K562 (cell line): ENCODE measurements at regions not wholly inside any gene's neighbourhood (a gene's known extent, or its start where the extent isn't known, plus 50 kb on each side); places are given as distances from the start of the nearest gene placed in this dataset.
A peak's percentile ranks its signal among the peaks of the same experiment; 100 is the strongest.

Experiments
- ATAC-seq: fragments of 200-7000 bp; cut with Tn5 transposase; 3 replicates; pipeline ENCODE4 v1.9.1; 2020; ENCODE audit warnings: moderate library complexity
- BruUV-seq: library from RNA; stranded (reverse); fragments of 400-500 nt; replicated peaks from 2 replicates; lab custom pipeline; 2021; lab: Mats Ljungman, UMichigan
- CTCF ChIA-PET: fragments of 300-600 bp; formaldehyde crosslinking; extraction: SDS; loops from one replicate; lab custom pipeline; 2021; ENCODE audit warnings: low intra/inter-chr PET ratio; lab: Yijun Ruan, JAX
- POLR2A ChIA-PET: fragments of 300-600, 350-650 bp; sonication (Branson Sonifier 250); formaldehyde crosslinking; extraction: SDS; loops from one replicate; lab custom pipeline; 2021; ENCODE audit warnings: antibody characterized with exemption, inconsistent platforms; lab: Yijun Ruan, JAX
- DNase-seq, 4 experiments: peaks; one replicate each; pipeline versions ENCODE4 v3.0.0 to v3.0.0-alpha.2; 2011 to 2018; ENCODE audit warnings: low spot score in 3 of 4, mixed read lengths in 3 of 4; ENCODE audit errors: extremely low read depth in 1 of 4
- FAIRE-seq: peaks from 2 replicates; lab custom pipeline; 2011; peaks lifted over from hg19 to GRCh38; lab: Jason Lieb, UNC
- H2AFZ ChIP-seq: 2 replicates; pipeline ENCODE4 v1.6.0; 2011; ENCODE audit warnings: low read depth, low read length, control low read depth, inconsistent platforms
- H3K27ac ChIP-seq: fragments of 200-600 bp; 3 replicates; pipeline ENCODE4 v1.8.0; 2011; ENCODE audit warnings: low read depth, mild to moderate bottlenecking, control low read depth, inconsistent platforms, low read length, moderate library complexity, mixed read lengths; ENCODE audit errors: extremely low read depth
- H3K27me3 ChIP-seq, 2 experiments: fragments of 300-600 bp in 1 of 2; 2 replicates in 1 of 2; 3 replicates in 1 of 2; pipeline versions ENCODE4 v1.6.0 to v1.8.0; 2011; ENCODE audit warnings: inconsistent platforms in 2 of 2, low read length in 2 of 2, mild to moderate bottlenecking in 1 of 2, mixed read lengths in 1 of 2, moderate library complexity in 1 of 2; ENCODE audit not compliant: control insufficient read depth in 2 of 2, insufficient read depth in 2 of 2
- H3K36me3 ChIP-seq: fragments of 300-600 bp; 3 replicates; pipeline ENCODE4 v1.8.0; 2011; ENCODE audit warnings: mild to moderate bottlenecking, low read length, inconsistent platforms; ENCODE audit not compliant: control insufficient read depth, insufficient read depth
- H3K4me1 ChIP-seq, 2 experiments: fragments of 200-600 bp in 1 of 2; replicated peaks in 1 of 2; 2 replicates in 1 of 2; 3 replicates in 1 of 2; pipeline versions ENCODE4 v1.5.1 to v1.8.0; 2011; ENCODE audit warnings: inconsistent platforms in 2 of 2, low read length in 2 of 2, mild to moderate bottlenecking in 1 of 2, mixed read lengths in 1 of 2, moderate library complexity in 1 of 2; ENCODE audit not compliant: control insufficient read depth in 2 of 2, insufficient read depth in 2 of 2
- H3K4me2 ChIP-seq: 2 replicates; pipeline ENCODE4 v1.6.1; 2011; ENCODE audit warnings: low read length, control low read depth, inconsistent platforms, mixed read lengths; ENCODE audit not compliant: insufficient read depth
- H3K4me3 ChIP-seq: fragments of 200-600 bp; sonication (generic), shearing (Covaris generic); 2 replicates; pipeline ENCODE4 v1.5.1; 2016; ENCODE audit warnings: control low read depth, inconsistent platforms
- H3K79me2 ChIP-seq: fragments of 200-600 bp; 3 replicates; pipeline ENCODE4 v1.8.0; 2011; ENCODE audit warnings: low read length, inconsistent platforms; ENCODE audit not compliant: control insufficient read depth, insufficient read depth
- H3K9ac ChIP-seq, 2 experiments: 2 replicates each; pipeline versions ENCODE4 v1.6.0 to v1.6.1; 2011; ENCODE audit warnings: low read depth in 2 of 2, low read length in 2 of 2, control low read depth in 1 of 2, inconsistent platforms in 1 of 2, mild to moderate bottlenecking in 1 of 2, mixed read lengths in 1 of 2; ENCODE audit not compliant: insufficient read depth in 1 of 2
- H3K9me1 ChIP-seq: one replicate; pipeline ENCODE4 v1.6.0; 2011; ENCODE audit warnings: inconsistent platforms, mild to moderate bottlenecking, low read length, moderate library complexity; ENCODE audit not compliant: control insufficient read depth, insufficient read depth
- H3K9me3 ChIP-seq: replicated peaks from 2 replicates; pipeline ENCODE4 v1.5.1; 2011; ENCODE audit warnings: low read depth, low read length, inconsistent platforms; ENCODE audit not compliant: control insufficient read depth, insufficient read depth
- H4K20me1 ChIP-seq: replicated peaks from 2 replicates; pipeline ENCODE4 v1.6.1; 2011; ENCODE audit warnings: low read length, inconsistent platforms, mixed read lengths; ENCODE audit not compliant: control insufficient read depth, insufficient read depth
- ADNP ChIP-seq: fragments of 200-800 bp; sonication (Bioruptor generic); IDR thresholded peaks from 2 replicates; pipeline ENCODE4 v1.6.1; 2016; ENCODE audit warnings: missing genetic modification characterization, missing compliant biosample characterization
- CC2D1A ChIP-seq: fragments of 450-650 bp; IDR thresholded peaks from 2 replicates; pipeline ENCODE4 v1.6.1; 2017; ENCODE audit warnings: mild to moderate bottlenecking
- EP300 ChIP-seq: IDR thresholded peaks from 2 replicates; pipeline ENCODE4 v1.6.1; 2012; ENCODE audit warnings: low read length, improper control_type of control experiment
- FOSL1 ChIP-seq: fragments of 200-800 bp; sonication (Bioruptor generic); conservative IDR thresholded peaks from 2 replicates; pipeline ENCODE4 v1.6.1; 2016; ENCODE audit warnings: missing genetic modification characterization, missing compliant biosample characterization
- HMGN3 ChIP-seq: IDR thresholded peaks from 2 replicates; pipeline ENCODE4 v1.6.1; 2011; ENCODE audit warnings: borderline replicate concordance, low read depth, mild to moderate bottlenecking, mixed read lengths, low read length; ENCODE audit not compliant: insufficient read length; ENCODE audit errors: extremely low read depth
- HNRNPK ChIP-seq: fragments of 200-400 bp; formaldehyde crosslinking; IDR thresholded peaks from one replicate; pipeline ENCODE4 v1.6.1; 2018; ENCODE audit warnings: mild to moderate bottlenecking, low read depth, low read length; ENCODE audit not compliant: poor library complexity, severe bottlenecking
- IRF1 ChIP-seq: sonication (generic); formaldehyde crosslinking; IDR thresholded peaks from 2 replicates; pipeline ENCODE4 v1.8.0; 2022; ENCODE audit warnings: missing genetic modification reagents, mild to moderate bottlenecking, borderline replicate concordance
- KLF10 ChIP-seq: fragments of 250-450 bp; sonication (Bioruptor Pico); IDR thresholded peaks from 2 replicates; pipeline ENCODE4 v1.6.1; 2021; ENCODE audit warnings: matching md5 sums
- KLF6 ChIP-seq: fragments of 250-450 bp; sonication (Bioruptor Pico); IDR thresholded peaks from 2 replicates; pipeline ENCODE4 v1.4.0; 2020; ENCODE audit warnings: mild to moderate bottlenecking, moderate library complexity, borderline replicate concordance
- NCOA6 ChIP-seq: fragments of 450-650 bp; IDR thresholded peaks from 2 replicates; pipeline ENCODE4 v1.6.1; 2017; ENCODE audit warnings: mild to moderate bottlenecking
- PHB ChIP-seq: fragments of 250-450 bp; sonication (Bioruptor Pico); IDR thresholded peaks from 2 replicates; pipeline ENCODE4 v1.5.0; 2021
- POLR2AphosphoS2 ChIP-seq: IDR thresholded peaks from 2 replicates; pipeline ENCODE4 v1.6.1; 2012; ENCODE audit warnings: low read length, improper control_type of control experiment
- PYGO2 ChIP-seq: fragments of 450-650 bp; IDR thresholded peaks from 2 replicates; pipeline ENCODE4 v1.6.1; 2016; ENCODE audit warnings: mild to moderate bottlenecking, missing genetic modification characterization, moderate library complexity, missing compliant biosample characterization
- SMARCC2 ChIP-seq: fragments of 450-650 bp; IDR thresholded peaks from 2 replicates; pipeline ENCODE4 v1.6.1; 2017; ENCODE audit warnings: antibody characterized with exemption, moderate library complexity, mild to moderate bottlenecking, low read depth
- SMARCE1 ChIP-seq: fragments of 450-650 bp; IDR thresholded peaks from 2 replicates; pipeline ENCODE4 v1.7.1; 2016; ENCODE audit warnings: mild to moderate bottlenecking
- SP1 ChIP-seq: sonication (generic); formaldehyde crosslinking; IDR thresholded peaks from 2 replicates; pipeline ENCODE4 v1.8.1; 2022; ENCODE audit warnings: mild to moderate bottlenecking, missing genetic modification reagents
- TCF7L2 ChIP-seq: fragments of 150-350 bp; IDR thresholded peaks from 2 replicates; pipeline ENCODE4 v1.6.1; 2016; ENCODE audit warnings: low read depth, mild to moderate bottlenecking, low read length, moderate library complexity
- TFAM ChIP-seq: fragments of 250-450 bp; sonication (Bioruptor Pico); conservative IDR thresholded peaks from 2 replicates; pipeline ENCODE4 v1.5.0; 2021; ENCODE audit warnings: mild to moderate bottlenecking, moderate library complexity
- XRCC3 ChIP-seq: fragments of 450-650 bp; IDR thresholded peaks from 2 replicates; pipeline ENCODE4 v1.6.1; 2017; ENCODE audit warnings: mild to moderate bottlenecking, moderate library complexity
- ZBTB12 ChIP-seq: fragments of 250-450 bp; sonication (Bioruptor Pico); IDR thresholded peaks from 2 replicates; pipeline ENCODE4 v1.4.0; 2020
- ZNF408 ChIP-seq: fragments of 250-450 bp; sonication (Bioruptor Pico); IDR thresholded peaks from 2 replicates; pipeline ENCODE4 v1.4.0; 2020; ENCODE audit warnings: low read depth, mild to moderate bottlenecking, moderate library complexity
- ZNF79 ChIP-seq: fragments of 250-450 bp; sonication (Bioruptor Pico); IDR thresholded peaks from 2 replicates; pipeline ENCODE4 v1.4.0; 2020; ENCODE audit warnings: low read depth, mild to moderate bottlenecking, moderate library complexity
- WGBS: fragments of 100-300 bp; shearing (Covaris generic); methylation state at CpG from one replicate; pipeline ENCODE4 v1.1.6; 2016; ENCODE audit warnings: low coverage, mixed read lengths; ENCODE audit not compliant: insufficient coverage; ENCODE audit errors: missing lambda C conversion rate; 5-methylcytosine and 5-hydroxymethylcytosine counted together
- in situ Hi-C: fragments of 300-500 bp; cut with MboI; formaldehyde crosslinking; loops from 4 replicates; pipeline ENCODE4 v1.15.0; 2018; ENCODE audit warnings: inconsistent platforms, mixed read lengths
- intact Hi-C: fragments of 100-400 bp; cut with micrococcal nuclease; formaldehyde crosslinking; loops from 2 replicates; pipeline ENCODE4 v1.14.2; 2022

- TF ChIP-seq SMARCC2, result no peak
- TF ChIP-seq HMGN3, result no peak
- no peak for TF ChIP-seq EP300
- TF ChIP-seq CC2D1A, result no peak
- TF ChIP-seq ADNP, result no peak
- TF ChIP-seq, all 486 proteins: peak for 13
Measured at GRCh38 chr7:153406486-153406872, 645.7 kb upstream of the DPP6 start (continued).

GRCh38 chr7:153407291-153408046 is 644.7 kb upstream of the DPP6 start:
- DNase-seq (peak in 2 of 4 experiments; percentile 27 to 63), ATAC-seq (peak; percentile 57), FAIRE-seq (no peak)
- BruUV-seq, result no TSS peak
- H3K27ac ChIP-seq, result no peak overlapping the region
- no peaks in the 10 kb centered on the region for H3K9me3 ChIP-seq
- H3K9me1 ChIP-seq, result no peaks in the 10 kb centered on the region
- H2AFZ ChIP-seq, result no peak overlapping the region
- H3K36me3 ChIP-seq, result peaks cover 56% of the 10 kb centered on the region
- H3K4me3 ChIP-seq, result no peak overlapping the region
- H3K79me2 ChIP-seq, result peaks cover 19% of the 10 kb centered on the region
- ChIA-PET CTCF (no interaction called here), POLR2A (interaction anchor here (0.7 to 2.2 kb wide), 5 partner anchors 9 to 338 kb away, joined by 3 to 9 read pairs (median 4); no protein-coding TSS in a partner anchor)
- peaks cover 3 to 17% of the 10 kb centered on the region in 2 experiments; a peak in 3 of 5 replicates for H3K4me1 ChIP-seq
- H3K4me2 ChIP-seq, result no peak overlapping the region
- intact Hi-C loops, result no loop called here
- in situ Hi-C loops, result no loop called here
- WGBS, result 40% methylated on average over 4 of the region's 4 CpGs
- no peak overlapping the region for H3K9ac ChIP-seq
- no peaks in the 10 kb centered on the region for H3K27me3 ChIP-seq
- H4K20me1 ChIP-seq, result no peaks in the 10 kb centered on the region
- no peak for TF ChIP-seq ZNF408 (CRISPR knock-in tag)
- TF ChIP-seq PYGO2, result 0 out of 2 replicates have a peak, but pooled peaks have one; percentile 30
- TF ChIP-seq TCF7L2, result no peak
- no peak for TF ChIP-seq TFAM (CRISPR knock-in tag)
- no peak for TF ChIP-seq ZNF79 (CRISPR knock-in tag)
- peak; percentile 76; the same call in 1 of the 2 replicates for TF ChIP-seq KLF10 (CRISPR knock-in tag)
- no peak for TF ChIP-seq ZBTB12 (CRISPR knock-in tag)
- no peak for TF ChIP-seq SP1
- peak; percentile 82; the same call in 1 of the 2 replicates for TF ChIP-seq PHB
- no peak for TF ChIP-seq KLF6 (CRISPR knock-in tag)
- no peak for TF ChIP-seq FOSL1 (tag)
- no peak for TF ChIP-seq SMARCE1
- TF ChIP-seq NCOA6, result 0 out of 2 replicates have a peak, but pooled peaks have one; percentile 33
- 0 out of 2 replicates have a peak, but pooled peaks have one; percentile 11 for TF ChIP-seq XRCC3
- no peak for TF ChIP-seq HNRNPK
- peak; percentile 77; the same call in 1 of the 2 replicates for TF ChIP-seq IRF1 (CRISPR knock-in tag)
- peak; percentile 90 for TF ChIP-seq POLR2AphosphoS2
